NB4 (cell line): ENCODE measurements at regions not wholly inside any gene's neighbourhood (a gene's known extent, or its start where the extent isn't known, plus 50 kb on each side); places are given as distances from the start of the nearest gene placed in this dataset.
"Not testable (repeated sequence)": the region's sequence is repeated elsewhere in the genome, so short reads cannot be mapped to it uniquely, and the experiment has no call there.

Source experiments
- MYC ChIP-seq: IDR thresholded peaks from 2 replicates; pipeline ENCODE4 v1.6.1; 2011; ENCODE audit warnings: low read depth, low read length
- POLR2A ChIP-seq: IDR thresholded peaks from 2 replicates; pipeline ENCODE4 v1.6.1; 2011; ENCODE audit warnings: mild to moderate bottlenecking; ENCODE audit not compliant: insufficient read length; ENCODE audit errors: extremely low read depth
- TF ChIP-seq, protein P1 (sequence below): IDR thresholded peaks from one replicate; pipeline ENCODE4 v1.5.1; 2012; ENCODE audit warnings: low read depth, low read length
- TF ChIP-seq, protein P2 (sequence below): IDR thresholded peaks from 2 replicates; pipeline ENCODE4 v1.6.1; 2011; ENCODE audit warnings: low read depth, low read length

DNA sequence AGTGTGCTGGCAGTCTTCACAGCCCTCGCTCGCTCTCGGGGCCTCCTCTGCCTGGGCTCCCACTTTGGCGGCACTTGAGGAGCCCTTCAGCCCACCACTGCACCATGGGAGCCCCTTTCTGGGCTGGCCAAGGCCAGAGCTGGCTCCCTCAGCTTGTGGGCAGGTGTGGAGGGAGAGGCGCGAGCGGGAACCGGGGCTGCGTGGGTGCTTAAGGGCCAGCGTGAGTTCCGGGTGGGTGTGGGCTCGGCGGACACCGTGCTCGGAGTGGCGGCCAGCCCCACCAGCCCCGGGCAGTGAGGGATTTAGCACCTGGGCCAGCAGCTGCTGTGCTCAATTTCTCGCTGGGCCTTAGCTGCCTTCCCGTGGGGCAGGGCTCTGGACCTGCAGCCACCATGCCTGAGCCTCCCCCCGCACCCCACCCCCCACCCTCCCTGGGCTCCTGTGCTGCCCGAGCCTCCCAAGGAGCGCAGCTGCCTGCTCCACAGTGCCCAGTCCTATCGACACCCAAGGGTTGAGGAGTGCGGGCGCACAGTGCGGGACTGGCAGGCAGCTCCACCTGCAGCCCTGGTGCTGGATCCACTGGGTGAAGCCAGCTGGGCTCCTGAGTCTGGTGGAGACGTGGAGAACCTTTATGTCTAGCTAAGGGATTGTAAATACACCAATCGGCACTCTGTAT is 684.4 kb upstream of the GOLIM4 start:
- TF ChIP-seq, protein P1, sequence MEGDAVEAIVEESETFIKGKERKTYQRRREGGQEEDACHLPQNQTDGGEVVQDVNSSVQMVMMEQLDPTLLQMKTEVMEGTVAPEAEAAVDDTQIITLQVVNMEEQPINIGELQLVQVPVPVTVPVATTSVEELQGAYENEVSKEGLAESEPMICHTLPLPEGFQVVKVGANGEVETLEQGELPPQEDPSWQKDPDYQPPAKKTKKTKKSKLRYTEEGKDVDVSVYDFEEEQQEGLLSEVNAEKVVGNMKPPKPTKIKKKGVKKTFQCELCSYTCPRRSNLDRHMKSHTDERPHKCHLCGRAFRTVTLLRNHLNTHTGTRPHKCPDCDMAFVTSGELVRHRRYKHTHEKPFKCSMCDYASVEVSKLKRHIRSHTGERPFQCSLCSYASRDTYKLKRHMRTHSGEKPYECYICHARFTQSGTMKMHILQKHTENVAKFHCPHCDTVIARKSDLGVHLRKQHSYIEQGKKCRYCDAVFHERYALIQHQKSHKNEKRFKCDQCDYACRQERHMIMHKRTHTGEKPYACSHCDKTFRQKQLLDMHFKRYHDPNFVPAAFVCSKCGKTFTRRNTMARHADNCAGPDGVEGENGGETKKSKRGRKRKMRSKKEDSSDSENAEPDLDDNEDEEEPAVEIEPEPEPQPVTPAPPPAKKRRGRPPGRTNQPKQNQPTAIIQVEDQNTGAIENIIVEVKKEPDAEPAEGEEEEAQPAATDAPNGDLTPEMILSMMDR, result not testable (repeated sequence)
- TF ChIP-seq POLR2A, MYC: not testable (repeated sequence)
- TF ChIP-seq, protein P2, sequence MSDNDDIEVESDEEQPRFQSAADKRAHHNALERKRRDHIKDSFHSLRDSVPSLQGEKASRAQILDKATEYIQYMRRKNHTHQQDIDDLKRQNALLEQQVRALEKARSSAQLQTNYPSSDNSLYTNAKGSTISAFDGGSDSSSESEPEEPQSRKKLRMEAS, result not testable (repeated sequence)
